Thyroid gland (tissue), 4 donors: ENCODE measurements at regions not wholly inside any gene's neighbourhood (a gene's known extent, or its start where the extent isn't known, plus 50 kb on each side); places are given as distances from the start of the nearest gene placed in this dataset.

Experiments used
- DNase-seq, 2 donors: peaks; one replicate each; pipeline ENCODE4 v3.0.0-alpha.2; 2019
- H3K27ac ChIP-seq, 3 donors: fragments of 200-600 bp; sonication (generic); 1 replicate in 2 of 3; 2 replicates in 1 of 3; pipeline ENCODE4 v1.5.1; 2016 to 2019; ENCODE audit warnings: mild to moderate bottlenecking in 1 of 3, moderate library complexity in 1 of 3
- H3K27me3 ChIP-seq: fragments of 200-600 bp; sonication (generic); one replicate; pipeline ENCODE4 v1.5.1; 2019
- H3K36me3 ChIP-seq, 2 donors: fragments of 200-600 bp; sonication (generic); one replicate each; pipeline ENCODE4 v1.5.1; 2016 to 2019
- H3K4me1 ChIP-seq, 2 donors: fragments of 200-600 bp; sonication (generic); one replicate each; pipeline ENCODE4 v1.5.1; 2017 to 2019
- H3K4me3 ChIP-seq, 3 donors: fragments of 200-600 bp; sonication (generic); replicated peaks in 1 of 3; 1 replicate in 2 of 3; 2 replicates in 1 of 3; pipeline ENCODE4 v1.5.1; 2016; ENCODE audit warnings: mild to moderate bottlenecking in 1 of 3
- H3K9me3 ChIP-seq: fragments of 200-600 bp; sonication (generic); one replicate; pipeline ENCODE4 v1.5.1; 2017
- POLR2A ChIP-seq, 2 donors: fragments of 450-650 bp; IDR thresholded peaks; one replicate each; pipeline ENCODE4 v1.6.1; 2017; ENCODE audit warnings: antibody characterized with exemption in 2 of 2, mild to moderate bottlenecking in 2 of 2, moderate library complexity in 1 of 2
- whole genome bisulfite sequencing, 2 donors: methylation state at CpG; one replicate each; pipeline ENCODE4 v1.1.5; 2017; 5-methylcytosine and 5-hydroxymethylcytosine counted together
- intact Hi-C: fragments of 100-400 bp; cut with DNase I; formaldehyde crosslinking; loops from one replicate; pipeline ENCODE4 v1.15.1; 2023
- TF ChIP-seq, protein P1 (sequence below), 6 experiments: fragments of 200-600 bp in 3 of 6; fragments of 450-650 bp in 3 of 6; sonication (generic) in 3 of 6; IDR thresholded peaks; one replicate each; pipeline ENCODE4 v1.5.1; 2016 to 2019; ENCODE audit warnings: antibody characterized with exemption in 6 of 6, mild to moderate bottlenecking in 2 of 6, inconsistent platforms in 1 of 6, moderate library complexity in 1 of 6

DNA sequence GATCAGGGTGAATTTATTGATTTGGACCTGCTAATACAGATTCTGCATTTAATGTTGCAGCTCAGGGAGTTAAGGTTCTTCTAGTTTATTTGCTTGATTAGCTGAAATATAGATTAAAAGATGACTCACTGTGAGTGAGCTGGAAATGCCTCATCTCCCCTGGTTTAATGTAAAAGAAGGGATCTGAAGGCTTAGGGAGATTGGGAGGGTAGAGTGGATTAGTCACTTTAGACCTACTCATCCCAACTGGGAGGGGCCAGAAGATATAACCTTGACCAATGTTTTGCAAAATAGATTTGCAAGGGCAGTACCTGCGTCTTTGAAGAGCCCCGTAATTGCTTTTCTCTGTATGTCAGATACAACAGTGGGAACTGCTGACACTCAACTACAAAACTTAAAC is 922.8 kb upstream of the ADGRL4 start:
- H3K27me3 ChIP-seq: no peaks in the 10 kb centered on the region
- H3K4me1 ChIP-seq: no peaks in the 10 kb centered on the region
- H3K36me3 ChIP-seq: no peaks in the 10 kb centered on the region
- 94 to 96% methylated on average over 2 of the region's 2 CpGs for WGBS, 2 donors
- no peak overlapping the region for H3K4me3 ChIP-seq
- intact Hi-C loops: no loop called here
- DNase-seq: no peak
- H3K27ac ChIP-seq: no peak overlapping the region
- no peak for TF ChIP-seq POLR2A (IDR thresholded peaks at IDR 0.05)
- TF ChIP-seq, protein P1, sequence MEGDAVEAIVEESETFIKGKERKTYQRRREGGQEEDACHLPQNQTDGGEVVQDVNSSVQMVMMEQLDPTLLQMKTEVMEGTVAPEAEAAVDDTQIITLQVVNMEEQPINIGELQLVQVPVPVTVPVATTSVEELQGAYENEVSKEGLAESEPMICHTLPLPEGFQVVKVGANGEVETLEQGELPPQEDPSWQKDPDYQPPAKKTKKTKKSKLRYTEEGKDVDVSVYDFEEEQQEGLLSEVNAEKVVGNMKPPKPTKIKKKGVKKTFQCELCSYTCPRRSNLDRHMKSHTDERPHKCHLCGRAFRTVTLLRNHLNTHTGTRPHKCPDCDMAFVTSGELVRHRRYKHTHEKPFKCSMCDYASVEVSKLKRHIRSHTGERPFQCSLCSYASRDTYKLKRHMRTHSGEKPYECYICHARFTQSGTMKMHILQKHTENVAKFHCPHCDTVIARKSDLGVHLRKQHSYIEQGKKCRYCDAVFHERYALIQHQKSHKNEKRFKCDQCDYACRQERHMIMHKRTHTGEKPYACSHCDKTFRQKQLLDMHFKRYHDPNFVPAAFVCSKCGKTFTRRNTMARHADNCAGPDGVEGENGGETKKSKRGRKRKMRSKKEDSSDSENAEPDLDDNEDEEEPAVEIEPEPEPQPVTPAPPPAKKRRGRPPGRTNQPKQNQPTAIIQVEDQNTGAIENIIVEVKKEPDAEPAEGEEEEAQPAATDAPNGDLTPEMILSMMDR (IDR thresholded peaks at IDR 0.05): no peak
- no peaks in the 10 kb centered on the region for H3K9me3 ChIP-seq

DNA sequence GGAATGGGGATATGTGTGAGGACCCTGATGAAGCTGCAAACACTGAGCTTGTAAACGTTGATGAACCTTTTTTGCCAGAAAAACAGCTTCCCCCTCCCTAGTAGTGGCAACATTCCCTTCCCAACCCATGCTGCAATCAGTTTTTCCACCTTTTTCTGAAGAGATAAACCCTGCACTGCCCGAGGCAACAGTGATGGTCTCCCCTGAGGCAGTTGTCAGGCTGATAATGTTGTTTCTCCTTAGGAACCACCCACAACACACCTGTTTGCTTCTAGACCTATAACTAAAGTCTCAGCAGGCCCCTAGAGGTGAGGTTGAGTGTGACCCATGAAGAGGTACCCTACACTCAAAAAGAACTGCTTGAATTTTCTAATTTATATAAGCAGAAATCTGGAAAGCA is 922.4 kb upstream of the ADGRL4 start:
- TF ChIP-seq POLR2A (IDR thresholded peaks at IDR 0.05): no peak
- TF ChIP-seq, protein P1 (IDR thresholded peaks at IDR 0.05): no peak
- H3K4me3 ChIP-seq: no peak overlapping the region
- no peaks in the 10 kb centered on the region for H3K27me3 ChIP-seq
- intact Hi-C loops: no loop called here
- H3K36me3 ChIP-seq: no peaks in the 10 kb centered on the region
- H3K27ac ChIP-seq: no peak overlapping the region
- DNase-seq: no peak
- 63 to 65% methylated on average over 2 of the region's 2 CpGs for WGBS, 2 donors
- H3K9me3 ChIP-seq: no peaks in the 10 kb centered on the region
- no peaks in the 10 kb centered on the region for H3K4me1 ChIP-seq

- intact Hi-C loops: no loop called here
- Histone ChIP-seq H3K27me3 (no peaks in the 10 kb centered on the region), H3K4me1 (no peaks in the 10 kb centered on the region), H3K4me3 (no peak overlapping the region), H3K27ac (no peak overlapping the region), H3K9me3 (no peaks in the 10 kb centered on the region), H3K36me3 (no peaks in the 10 kb centered on the region)
- WGBS, 2 donors: 83 to 84% methylated on average over 1 of the region's 1 CpG
- no peak for TF ChIP-seq POLR2A (IDR thresholded peaks at IDR 0.05)
- TF ChIP-seq, protein P1 (IDR thresholded peaks at IDR 0.05): no peak
- DNase-seq: no peak
Measured at GRCh38 chr1:79920960-79921669, 914.6 kb upstream of the ADGRL4 start.

DNA sequence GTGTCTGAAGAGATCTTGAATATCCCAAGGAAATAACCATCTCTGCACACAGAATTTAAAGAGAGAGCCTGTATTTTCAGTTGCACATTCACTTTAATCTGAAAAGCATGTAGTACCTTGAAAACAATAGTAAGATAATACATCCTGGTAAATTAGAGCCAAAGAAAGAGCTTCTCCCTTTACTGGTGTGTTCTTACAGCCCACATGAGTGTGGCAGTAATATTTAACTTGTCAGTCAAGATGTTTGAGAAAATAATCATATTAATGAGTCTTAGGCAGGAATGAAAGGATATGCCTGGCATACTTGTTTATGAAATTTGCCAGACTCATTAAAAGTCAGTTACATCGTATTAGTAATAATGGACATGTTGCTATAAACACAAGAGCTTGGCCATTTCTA is 908.4 kb upstream of the ADGRL4 start:
- WGBS, 2 donors: 82 to 85% methylated on average over 1 of the region's 1 CpG
- H3K9me3 ChIP-seq: no peaks in the 10 kb centered on the region
- no peaks in the 10 kb centered on the region for H3K36me3 ChIP-seq
- H3K27me3 ChIP-seq: no peaks in the 10 kb centered on the region
- H3K4me3 ChIP-seq: no peak overlapping the region
- H3K27ac ChIP-seq: no peak overlapping the region
- DNase-seq: no peak
- H3K4me1 ChIP-seq: no peaks in the 10 kb centered on the region
- TF ChIP-seq POLR2A (IDR thresholded peaks at IDR 0.05): no peak
- TF ChIP-seq, protein P1 (IDR thresholded peaks at IDR 0.05): no peak
- intact Hi-C loops: no loop called here

DNA sequence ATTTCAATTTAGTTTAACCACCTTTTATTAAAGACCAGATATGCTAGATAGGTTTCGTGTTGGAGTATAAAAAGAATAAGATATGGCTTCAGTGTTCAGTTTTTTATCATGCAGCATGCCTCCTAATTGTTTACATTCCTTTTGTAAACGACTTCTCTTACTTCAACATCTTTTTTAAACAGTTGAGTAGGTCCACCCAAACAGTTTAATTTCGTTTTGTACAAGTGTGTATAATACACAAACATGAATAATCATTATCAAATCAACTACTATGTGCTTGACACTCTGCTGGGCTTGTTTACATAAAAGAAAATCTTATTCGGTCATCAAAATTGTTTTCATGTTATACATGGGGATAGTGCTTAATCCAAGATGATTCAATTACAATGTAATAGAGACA is 906.3 kb upstream of the ADGRL4 start:
- WGBS, 2 donors: 69 to 72% methylated on average over 4 of the region's 4 CpGs
- H3K4me1 ChIP-seq: no peaks in the 10 kb centered on the region
- DNase-seq: no peak
- H3K27me3 ChIP-seq: no peaks in the 10 kb centered on the region
- H3K4me3 ChIP-seq: no peak overlapping the region
- TF ChIP-seq, protein P1 (IDR thresholded peaks at IDR 0.05): no peak
- no peak for TF ChIP-seq POLR2A (IDR thresholded peaks at IDR 0.05)
- intact Hi-C loops: no loop called here
- no peaks in the 10 kb centered on the region for H3K9me3 ChIP-seq
- H3K27ac ChIP-seq: no peak overlapping the region
- no peaks in the 10 kb centered on the region for H3K36me3 ChIP-seq
